ENCODE measurements at regions not wholly inside any gene's neighbourhood (a gene's known extent, or its start where the extent isn't known, plus 50 kb on each side); places are given as distances from the start of the nearest gene placed in this dataset.
"Not testable (repeated sequence)": the region's sequence is repeated elsewhere in the genome, so short reads cannot be mapped to it uniquely, and the experiment has no call there.

DNA sequence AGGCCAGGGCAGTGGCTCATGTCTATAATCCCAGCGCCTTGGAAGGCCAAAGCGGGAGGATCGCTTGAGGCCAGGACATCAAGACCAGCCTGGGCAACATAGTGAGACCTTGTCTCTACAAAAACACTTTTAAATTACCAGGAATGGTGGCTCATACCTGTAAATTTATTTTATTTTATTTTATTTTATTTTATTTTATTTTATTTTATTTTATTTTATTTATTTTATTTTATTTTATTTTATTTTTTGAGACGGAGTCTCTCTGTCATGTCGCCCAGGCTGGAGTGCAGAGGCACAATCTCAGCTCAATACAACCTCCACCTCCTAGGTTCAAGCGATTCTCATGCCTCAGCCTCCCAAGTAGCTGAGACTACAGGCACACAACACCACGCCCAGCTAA, 152.1 kb upstream of the AUTS2 start:
- not testable (repeated sequence) for TF ChIP-seq POLR2A, POLR2AphosphoS5, EP300 (IDR thresholded peaks at IDR 0.05)
- TF ChIP-seq, protein P1, sequence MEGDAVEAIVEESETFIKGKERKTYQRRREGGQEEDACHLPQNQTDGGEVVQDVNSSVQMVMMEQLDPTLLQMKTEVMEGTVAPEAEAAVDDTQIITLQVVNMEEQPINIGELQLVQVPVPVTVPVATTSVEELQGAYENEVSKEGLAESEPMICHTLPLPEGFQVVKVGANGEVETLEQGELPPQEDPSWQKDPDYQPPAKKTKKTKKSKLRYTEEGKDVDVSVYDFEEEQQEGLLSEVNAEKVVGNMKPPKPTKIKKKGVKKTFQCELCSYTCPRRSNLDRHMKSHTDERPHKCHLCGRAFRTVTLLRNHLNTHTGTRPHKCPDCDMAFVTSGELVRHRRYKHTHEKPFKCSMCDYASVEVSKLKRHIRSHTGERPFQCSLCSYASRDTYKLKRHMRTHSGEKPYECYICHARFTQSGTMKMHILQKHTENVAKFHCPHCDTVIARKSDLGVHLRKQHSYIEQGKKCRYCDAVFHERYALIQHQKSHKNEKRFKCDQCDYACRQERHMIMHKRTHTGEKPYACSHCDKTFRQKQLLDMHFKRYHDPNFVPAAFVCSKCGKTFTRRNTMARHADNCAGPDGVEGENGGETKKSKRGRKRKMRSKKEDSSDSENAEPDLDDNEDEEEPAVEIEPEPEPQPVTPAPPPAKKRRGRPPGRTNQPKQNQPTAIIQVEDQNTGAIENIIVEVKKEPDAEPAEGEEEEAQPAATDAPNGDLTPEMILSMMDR (IDR thresholded peaks at IDR 0.05) = not testable (repeated sequence)
